Cardiac muscle cell (in vitro differentiated cells and primary cell): ENCODE measurements at regions not wholly inside any gene's neighbourhood (a gene's known extent, or its start where the extent isn't known, plus 50 kb on each side); places are given as distances from the start of the nearest gene placed in this dataset.
A peak's percentile ranks its signal among the peaks of the same experiment; 100 is the strongest.

Experiments used
- DNase-seq, 2 donors: peaks; one replicate each; pipeline versions ENCODE4 v3.0.0 to v3.0.0-alpha.2; 2010 to 2017; ENCODE audit warnings: low read depth in 1 of 2, low spot score in 1 of 2
- H3K27ac ChIP-seq: fragments of 200-600 bp; sonication (generic); 2 replicates; pipeline ENCODE4 v1.5.1; 2016
- H3K27me3 ChIP-seq: fragments of 200-600 bp; sonication (generic); 2 replicates; pipeline ENCODE4 v1.6.0; 2016; ENCODE audit warnings: control low read depth
- H3K36me3 ChIP-seq: fragments of 200-600 bp; sonication (generic); 2 replicates; pipeline ENCODE4 v1.5.1; 2016; ENCODE audit warnings: control low read depth
- H3K4me1 ChIP-seq: fragments of 200-600 bp; sonication (generic); 2 replicates; pipeline ENCODE4 v1.8.1; 2017; ENCODE audit warnings: low read depth, mild to moderate bottlenecking, mixed run types
- H3K4me3 ChIP-seq: fragments of 200-600 bp; sonication (generic); 2 replicates; pipeline ENCODE4 v1.5.1; 2016; ENCODE audit warnings: mild to moderate bottlenecking
- H3K9me3 ChIP-seq: fragments of 200-600 bp; sonication (generic); 2 replicates; pipeline ENCODE4 v1.5.1; 2017; ENCODE audit warnings: low read depth, mild to moderate bottlenecking, control low read depth
- TF ChIP-seq, protein P1 (sequence below): IDR thresholded peaks from 2 replicates; pipeline ENCODE4 v1.5.1; 2012; ENCODE audit warnings: low read depth, mild to moderate bottlenecking, low read length

- Histone ChIP-seq H3K4me3 (no peak overlapping the region), H3K27ac (no peak overlapping the region), H3K36me3 (no peaks in the 10 kb centered on the region), H3K9me3 (no peaks in the 10 kb centered on the region), H3K4me1 (peaks cover 4% of the 10 kb centered on the region), H3K27me3 (no peaks in the 10 kb centered on the region)
- TF ChIP-seq, protein P1, sequence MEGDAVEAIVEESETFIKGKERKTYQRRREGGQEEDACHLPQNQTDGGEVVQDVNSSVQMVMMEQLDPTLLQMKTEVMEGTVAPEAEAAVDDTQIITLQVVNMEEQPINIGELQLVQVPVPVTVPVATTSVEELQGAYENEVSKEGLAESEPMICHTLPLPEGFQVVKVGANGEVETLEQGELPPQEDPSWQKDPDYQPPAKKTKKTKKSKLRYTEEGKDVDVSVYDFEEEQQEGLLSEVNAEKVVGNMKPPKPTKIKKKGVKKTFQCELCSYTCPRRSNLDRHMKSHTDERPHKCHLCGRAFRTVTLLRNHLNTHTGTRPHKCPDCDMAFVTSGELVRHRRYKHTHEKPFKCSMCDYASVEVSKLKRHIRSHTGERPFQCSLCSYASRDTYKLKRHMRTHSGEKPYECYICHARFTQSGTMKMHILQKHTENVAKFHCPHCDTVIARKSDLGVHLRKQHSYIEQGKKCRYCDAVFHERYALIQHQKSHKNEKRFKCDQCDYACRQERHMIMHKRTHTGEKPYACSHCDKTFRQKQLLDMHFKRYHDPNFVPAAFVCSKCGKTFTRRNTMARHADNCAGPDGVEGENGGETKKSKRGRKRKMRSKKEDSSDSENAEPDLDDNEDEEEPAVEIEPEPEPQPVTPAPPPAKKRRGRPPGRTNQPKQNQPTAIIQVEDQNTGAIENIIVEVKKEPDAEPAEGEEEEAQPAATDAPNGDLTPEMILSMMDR, result no peak
- DNase-seq, result no peak
These were observed 109.2 kb upstream of the OGFRL1 start for GRCh38 chr6:71179249-71179885.

DNA sequence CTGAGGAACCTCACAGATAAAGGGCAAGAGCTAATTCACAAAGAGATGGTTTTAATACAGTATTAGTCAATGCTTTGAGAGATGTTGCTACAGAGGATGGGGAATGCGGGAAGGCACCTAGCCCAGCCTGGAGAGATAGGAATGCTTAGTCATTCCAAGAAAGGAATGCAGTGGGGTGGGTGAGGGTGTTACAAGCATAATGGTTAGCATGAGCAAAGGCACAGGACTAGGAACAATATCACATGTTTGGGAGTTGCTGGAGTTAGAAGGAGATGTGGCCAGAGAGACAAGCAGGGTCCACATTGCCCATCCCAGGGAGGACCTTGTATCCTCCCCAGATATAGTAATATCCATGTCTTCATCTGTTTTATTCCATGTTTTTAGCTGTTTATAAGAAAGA is 107.0 kb upstream of the OGFRL1 start:
- H3K36me3 ChIP-seq, result no peaks in the 10 kb centered on the region
- peaks cover 4% of the 10 kb centered on the region for H3K4me1 ChIP-seq
- H3K27ac ChIP-seq, result no peak overlapping the region
- no peaks in the 10 kb centered on the region for H3K27me3 ChIP-seq
- no peak overlapping the region for H3K4me3 ChIP-seq
- TF ChIP-seq, protein P1, result no peak
- peak; percentile 49 to 92 for DNase-seq
- no peaks in the 10 kb centered on the region for H3K9me3 ChIP-seq

GRCh38 chr6:71187141-71187540 is 101.5 kb upstream of the OGFRL1 start:
- DNase-seq, result no peak
- Histone ChIP-seq H3K4me3 (no peak overlapping the region), H3K27me3 (no peaks in the 10 kb centered on the region), H3K36me3 (no peaks in the 10 kb centered on the region), H3K4me1 (no peaks in the 10 kb centered on the region), H3K9me3 (no peaks in the 10 kb centered on the region), H3K27ac (no peak overlapping the region)
- TF ChIP-seq, protein P1, result no peak

DNA sequence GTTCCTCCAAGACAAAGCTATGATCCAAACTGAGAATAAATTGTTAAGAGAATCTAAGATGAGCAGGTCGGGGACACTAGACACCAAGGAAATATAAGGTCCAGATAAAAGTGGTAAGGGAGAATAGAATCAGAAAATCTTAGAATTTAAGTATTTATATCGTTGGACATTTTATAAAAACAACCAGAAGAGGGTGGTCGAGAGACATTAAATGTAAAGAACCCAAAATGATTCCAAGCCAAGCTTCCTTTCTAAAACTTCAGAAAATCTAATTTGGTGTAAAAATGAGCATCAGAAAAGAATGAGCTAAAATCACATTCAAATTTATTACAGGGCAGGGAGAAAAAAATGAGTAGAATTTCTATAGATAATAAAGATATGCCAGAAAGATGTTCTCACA is 97.8 kb upstream of the OGFRL1 start:
- peak; percentile 18 to 65 for DNase-seq
- no peak overlapping the region for H3K4me3 ChIP-seq
- no peaks in the 10 kb centered on the region for H3K36me3 ChIP-seq
- H3K9me3 ChIP-seq, result no peaks in the 10 kb centered on the region
- H3K27me3 ChIP-seq, result no peaks in the 10 kb centered on the region
- TF ChIP-seq, protein P1, result peak; percentile 23
- H3K27ac ChIP-seq, result no peak overlapping the region
- H3K4me1 ChIP-seq, result no peaks in the 10 kb centered on the region

- peak in 1 of 2 donors; percentile 87 for DNase-seq
- Histone ChIP-seq H3K9me3 (no peaks in the 10 kb centered on the region), H3K27ac (no peak overlapping the region), H3K4me1 (no peaks in the 10 kb centered on the region), H3K4me3 (no peak overlapping the region), H3K27me3 (no peaks in the 10 kb centered on the region), H3K36me3 (no peaks in the 10 kb centered on the region)
- TF ChIP-seq, protein P1, result no peak
These were observed 93.9 kb upstream of the OGFRL1 start for GRCh38 chr6:71194724-71195123.
